Tibial nerve (tissue), 4 donors: ENCODE measurements at regions not wholly inside any gene's neighbourhood (a gene's known extent, or its start where the extent isn't known, plus 50 kb on each side); places are given as distances from the start of the nearest gene placed in this dataset.

Source experiments
- DNase-seq, 2 donors: peaks; one replicate each; pipeline ENCODE4 v3.0.0-alpha.2; 2019; ENCODE audit warnings: low spot score in 2 of 2
- H3K27ac ChIP-seq, 4 donors: fragments of 200-600 bp; sonication (generic) in 3 of 4; one replicate each; pipeline ENCODE4 v1.5.1; 2017 to 2019; ENCODE audit warnings: mild to moderate bottlenecking in 1 of 4
- H3K27me3 ChIP-seq, 2 donors: fragments of 200-600 bp; sonication (generic) in 1 of 2; one replicate each; pipeline versions ENCODE4 v1.5.1 to v1.6.0; 2017 to 2019
- H3K36me3 ChIP-seq, 3 donors: fragments of 200-600 bp; sonication (generic); one replicate each; pipeline ENCODE4 v1.5.1; 2018 to 2019
- H3K4me1 ChIP-seq, 4 donors: fragments of 200-600 bp; sonication (generic) in 3 of 4; one replicate each; pipeline ENCODE4 v1.5.1; 2017 to 2019
- H3K4me3 ChIP-seq, 4 donors: fragments of 200-600 bp; sonication (generic) in 3 of 4; one replicate each; pipeline ENCODE4 v1.5.1; 2017 to 2019; ENCODE audit warnings: mild to moderate bottlenecking in 1 of 4, moderate library complexity in 1 of 4
- H3K9me3 ChIP-seq, 4 donors: fragments of 200-600 bp; sonication (generic) in 3 of 4; one replicate each; pipeline ENCODE4 v1.5.1; 2017 to 2019
- EP300 ChIP-seq, 2 donors: sonication (generic); formaldehyde crosslinking; IDR thresholded peaks; one replicate each; pipeline ENCODE4 v1.6.1; 2017; ENCODE audit warnings: antibody characterized with exemption in 2 of 2, mild to moderate bottlenecking in 1 of 2
- POLR2A ChIP-seq, 2 donors: fragments of 450-650 bp; IDR thresholded peaks; one replicate each; pipeline ENCODE4 v1.6.1; 2017; ENCODE audit warnings: antibody characterized with exemption in 2 of 2, mild to moderate bottlenecking in 2 of 2, moderate library complexity in 2 of 2
- WGBS, 2 donors: methylation state at CpG; one replicate each; pipeline ENCODE4 v1.1.5; 2018; 5-methylcytosine and 5-hydroxymethylcytosine counted together
- TF ChIP-seq, protein P1 (sequence below), 5 experiments: fragments of 200-600 bp in 3 of 5; fragments of 450-650 bp in 2 of 5; sonication (generic) in 3 of 5; IDR thresholded peaks; one replicate each; pipeline ENCODE4 v1.5.1; 2016 to 2019; ENCODE audit warnings: antibody characterized with exemption in 5 of 5, mild to moderate bottlenecking in 3 of 5, moderate library complexity in 2 of 5

DNA sequence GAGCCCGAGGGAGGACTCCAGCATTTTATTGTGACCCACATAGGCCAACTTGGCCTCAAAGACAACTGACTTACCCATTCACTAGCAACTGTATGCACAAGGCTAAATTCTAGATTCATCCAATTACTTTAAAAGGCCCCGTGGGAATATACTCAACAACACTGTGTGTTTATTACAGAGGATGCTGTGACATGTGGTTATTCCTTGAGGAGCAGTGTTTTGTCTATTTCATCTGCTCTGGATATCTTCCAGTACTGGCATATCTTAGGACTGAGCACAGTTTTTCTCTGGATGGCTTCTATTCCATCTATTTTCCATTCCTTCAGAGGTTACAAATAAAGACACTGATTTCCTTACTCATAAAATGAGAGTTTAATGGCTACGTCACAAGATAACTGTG is 87.2 kb upstream of the KRAS start:
- TF ChIP-seq POLR2A (IDR thresholded peaks at IDR 0.05) (no peak), EP300 (IDR thresholded peaks at IDR 0.05) (no peak)
- TF ChIP-seq, protein P1, sequence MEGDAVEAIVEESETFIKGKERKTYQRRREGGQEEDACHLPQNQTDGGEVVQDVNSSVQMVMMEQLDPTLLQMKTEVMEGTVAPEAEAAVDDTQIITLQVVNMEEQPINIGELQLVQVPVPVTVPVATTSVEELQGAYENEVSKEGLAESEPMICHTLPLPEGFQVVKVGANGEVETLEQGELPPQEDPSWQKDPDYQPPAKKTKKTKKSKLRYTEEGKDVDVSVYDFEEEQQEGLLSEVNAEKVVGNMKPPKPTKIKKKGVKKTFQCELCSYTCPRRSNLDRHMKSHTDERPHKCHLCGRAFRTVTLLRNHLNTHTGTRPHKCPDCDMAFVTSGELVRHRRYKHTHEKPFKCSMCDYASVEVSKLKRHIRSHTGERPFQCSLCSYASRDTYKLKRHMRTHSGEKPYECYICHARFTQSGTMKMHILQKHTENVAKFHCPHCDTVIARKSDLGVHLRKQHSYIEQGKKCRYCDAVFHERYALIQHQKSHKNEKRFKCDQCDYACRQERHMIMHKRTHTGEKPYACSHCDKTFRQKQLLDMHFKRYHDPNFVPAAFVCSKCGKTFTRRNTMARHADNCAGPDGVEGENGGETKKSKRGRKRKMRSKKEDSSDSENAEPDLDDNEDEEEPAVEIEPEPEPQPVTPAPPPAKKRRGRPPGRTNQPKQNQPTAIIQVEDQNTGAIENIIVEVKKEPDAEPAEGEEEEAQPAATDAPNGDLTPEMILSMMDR (IDR thresholded peaks at IDR 0.05), result no peak
- no peaks in the 10 kb centered on the region for H3K36me3 ChIP-seq
- H3K9me3 ChIP-seq, result peaks cover 0 to 4% (median 0%) of the 10 kb centered on the region in 4 donors
- no peak overlapping the region for H3K27ac ChIP-seq
- DNase-seq, result no peak
- H3K4me1 ChIP-seq, result peaks cover 0 to 12% (median 0%) of the 10 kb centered on the region in 4 donors
- no peaks in the 10 kb centered on the region for H3K27me3 ChIP-seq
- no peak overlapping the region for H3K4me3 ChIP-seq
- WGBS, 2 donors, result 67 to 85% methylated on average over 3 of the region's 3 CpGs

DNA sequence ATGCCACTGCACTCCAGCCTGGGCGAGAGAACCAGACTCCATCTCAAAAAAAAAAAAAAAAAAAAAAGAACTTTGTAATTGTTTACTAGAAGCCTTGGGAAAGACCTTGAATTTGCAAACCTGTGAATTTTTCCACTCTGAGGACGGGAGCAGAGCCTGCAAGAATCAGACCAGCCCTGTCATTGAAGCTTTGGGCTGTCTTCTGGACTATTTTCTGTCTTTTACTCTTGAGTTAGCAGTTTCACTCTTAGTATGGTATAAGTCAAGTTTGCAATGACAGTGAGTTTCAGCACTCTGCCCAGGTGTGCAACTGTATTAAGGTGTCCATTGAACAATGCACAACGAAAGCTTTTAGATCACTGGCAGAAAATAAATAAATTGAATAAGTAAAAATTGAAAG is 81.4 kb upstream of the KRAS start:
- Histone ChIP-seq H3K27ac (no peak overlapping the region), H3K4me1 (peaks cover 0 to 19% (median 0%) of the 10 kb centered on the region in 4 donors), H3K36me3 (no peaks in the 10 kb centered on the region), H3K4me3 (no peak overlapping the region), H3K27me3 (no peaks in the 10 kb centered on the region), H3K9me3 (no peaks in the 10 kb centered on the region)
- TF ChIP-seq EP300 (IDR thresholded peaks at IDR 0.05) (no peak), POLR2A (IDR thresholded peaks at IDR 0.05) (no peak)
- TF ChIP-seq, protein P1 (IDR thresholded peaks at IDR 0.05), result no peak
- DNase-seq, result no peak
- 86 to 94% methylated on average over 3 of the region's 3 CpGs for WGBS, 2 donors

DNA sequence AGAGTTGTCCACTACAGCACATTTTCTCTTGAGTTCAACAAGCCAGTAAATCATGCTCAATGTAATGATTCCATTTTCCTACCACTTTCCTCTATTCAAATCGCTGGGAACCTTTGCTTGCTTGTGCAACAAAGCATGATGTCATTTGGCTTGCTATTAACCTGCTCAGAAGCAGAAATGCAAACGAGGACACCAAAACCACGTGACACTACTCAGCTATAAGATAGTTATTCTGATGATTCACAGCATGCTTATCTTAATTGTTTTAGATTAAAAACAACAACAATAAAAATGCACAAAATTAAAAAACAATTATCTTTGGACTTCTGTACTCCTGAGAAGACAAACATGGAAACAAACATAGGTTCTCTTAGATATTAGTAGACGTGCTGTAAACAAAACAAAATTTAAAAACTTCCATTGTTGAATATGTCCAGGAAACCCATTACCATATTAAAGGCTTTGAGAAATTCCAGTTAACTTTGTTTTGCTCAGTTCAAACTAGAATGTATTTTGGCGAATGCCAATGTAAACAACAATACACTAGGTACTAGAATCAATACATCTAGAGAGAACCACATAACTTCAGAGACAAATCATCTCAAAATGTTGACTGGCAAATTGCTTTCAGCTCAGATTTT is 77.5 kb upstream of the KRAS start:
- H3K36me3 ChIP-seq, result no peaks in the 10 kb centered on the region
- TF ChIP-seq POLR2A (IDR thresholded peaks at IDR 0.05), result no peak
- no peak for TF ChIP-seq EP300 (IDR thresholded peaks at IDR 0.05)
- TF ChIP-seq, protein P1 (IDR thresholded peaks at IDR 0.05), result no peak
- no peaks in the 10 kb centered on the region for H3K27me3 ChIP-seq
- peaks cover 0 to 20% (median under 1%) of the 10 kb centered on the region in 4 donors for H3K4me1 ChIP-seq
- no peaks in the 10 kb centered on the region for H3K9me3 ChIP-seq
- DNase-seq, result no peak
- H3K27ac ChIP-seq, result no peak overlapping the region
- 31 to 37% methylated on average over 5 of the region's 5 CpGs for WGBS, 2 donors
- H3K4me3 ChIP-seq, result no peak overlapping the region

DNA sequence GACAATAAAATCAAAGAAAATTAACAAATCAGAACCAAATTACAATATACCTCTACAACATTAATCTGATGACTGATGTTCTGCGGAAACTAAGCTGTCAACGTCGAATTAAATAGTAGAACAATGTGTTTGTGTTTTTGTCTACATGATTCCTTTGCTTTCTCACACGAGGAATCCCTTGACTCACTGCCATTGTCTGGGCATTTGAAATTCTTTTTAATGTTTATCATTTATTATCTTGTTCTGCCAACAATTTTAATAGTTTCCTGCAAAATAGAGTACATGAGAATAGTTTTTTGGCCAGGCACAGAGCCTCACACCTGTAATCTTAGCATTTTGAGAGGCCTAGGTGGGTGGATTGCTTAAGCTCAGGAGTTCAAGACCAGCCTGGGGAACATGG is 76.6 kb upstream of the KRAS start:
- H3K36me3 ChIP-seq, result no peaks in the 10 kb centered on the region
- DNase-seq, result no peak
- WGBS, 2 donors, result 50 to 51% methylated on average over 4 of the region's 4 CpGs
- H3K27me3 ChIP-seq, result no peaks in the 10 kb centered on the region
- no peak for TF ChIP-seq EP300 (IDR thresholded peaks at IDR 0.05)
- TF ChIP-seq POLR2A (IDR thresholded peaks at IDR 0.05), result no peak
- TF ChIP-seq, protein P1 (IDR thresholded peaks at IDR 0.05), result no peak
- no peak overlapping the region for H3K27ac ChIP-seq
- H3K4me3 ChIP-seq, result no peak overlapping the region
- H3K4me1 ChIP-seq, result peaks cover 0 to 25% (median 4%) of the 10 kb centered on the region in 4 donors
- H3K9me3 ChIP-seq, result no peaks in the 10 kb centered on the region

DNA sequence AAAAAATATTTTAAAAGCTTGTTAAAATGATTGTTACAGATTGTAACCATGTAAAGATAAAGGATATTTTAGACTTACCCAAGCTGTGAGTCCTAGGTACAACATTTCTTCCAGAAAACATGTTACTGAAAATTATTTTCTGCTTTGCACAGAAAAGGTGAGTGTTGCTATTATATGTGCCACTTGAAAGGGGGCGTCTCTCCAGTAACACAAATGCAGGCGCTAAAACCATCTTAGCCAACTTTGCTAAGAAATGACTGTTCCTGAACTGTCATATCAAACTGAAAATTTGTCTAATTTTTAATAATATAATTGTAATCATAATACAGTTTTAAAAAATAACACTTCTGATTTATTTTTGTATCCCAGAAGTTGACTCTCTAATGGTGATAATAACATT is 75.6 kb upstream of the KRAS start:
- TF ChIP-seq POLR2A (IDR thresholded peaks at IDR 0.05), result no peak
- TF ChIP-seq, protein P1 (IDR thresholded peaks at IDR 0.05), result no peak
- no peak for TF ChIP-seq EP300 (IDR thresholded peaks at IDR 0.05)
- no peak for DNase-seq
- no peaks in the 10 kb centered on the region for H3K9me3 ChIP-seq
- H3K27me3 ChIP-seq, result no peaks in the 10 kb centered on the region
- WGBS, 2 donors, result 94 to 95% methylated on average over 2 of the region's 2 CpGs
- no peaks in the 10 kb centered on the region for H3K36me3 ChIP-seq
- H3K4me3 ChIP-seq, result no peak overlapping the region
- H3K4me1 ChIP-seq, result peaks cover 0 to 25% (median 5%) of the 10 kb centered on the region in 4 donors
- no peak overlapping the region for H3K27ac ChIP-seq
